GM19438 (cell line): ENCODE measurements at regions not wholly inside any gene's neighbourhood (a gene's known extent, or its start where the extent isn't known, plus 50 kb on each side); places are given as distances from the start of the nearest gene placed in this dataset.
"Not testable (repeated sequence)": the region's sequence is repeated elsewhere in the genome, so short reads cannot be mapped to it uniquely, and the experiment has no call there.

ENCODE experiments used
- ATAC-seq: cut with Tn5 transposase; IDR thresholded peaks from one replicate; pipeline ENCODE4 v1.9.1; 2021; ENCODE audit warnings: low read depth; ENCODE audit not compliant: unreplicated experiment

- no peak for ATAC-seq
These were observed 189.5 kb upstream of the UFM1 start for GRCh38 chr13:38160131-38160530.

GRCh38 chr13:38159710-38160109 is 189.9 kb upstream of the UFM1 start:
- ATAC-seq, result no peak

GRCh38 chr13:38147050-38147449 is 202.6 kb upstream of the UFM1 start:
- no peak for ATAC-seq

GRCh38 chr13:38141792-38142191 is 207.9 kb upstream of the UFM1 start:
- no peak for ATAC-seq

GRCh38 chr13:38135592-38135991 is 214.1 kb upstream of the UFM1 start:
- no peak for ATAC-seq

GRCh38 chr13:38121267-38121666 is 228.4 kb upstream of the UFM1 start:
- ATAC-seq, result no peak

- ATAC-seq, result no peak
These were observed 234.3 kb upstream of the TRPC4 start for GRCh38 chr13:38103851-38104250.

- no peak for ATAC-seq
These were observed 230.2 kb upstream of the TRPC4 start for GRCh38 chr13:38099751-38100150.

GRCh38 chr13:38093425-38093824 is 223.9 kb upstream of the TRPC4 start:
- ATAC-seq, result no peak

GRCh38 chr13:38090913-38091312 is 221.3 kb upstream of the TRPC4 start:
- no peak for ATAC-seq

GRCh38 chr13:38086721-38087120 is 217.1 kb upstream of the TRPC4 start:
- ATAC-seq, result no peak

GRCh38 chr13:38086013-38086412 is 216.4 kb upstream of the TRPC4 start:
- no peak for ATAC-seq

GRCh38 chr13:38073931-38074330 is 204.4 kb upstream of the TRPC4 start:
- ATAC-seq, result no peak

GRCh38 chr13:38072696-38073095 is 203.1 kb upstream of the TRPC4 start:
- ATAC-seq, result no peak

- ATAC-seq, result not testable (repeated sequence)
These were observed 201.8 kb upstream of the TRPC4 start for GRCh38 chr13:38071340-38071739.

- no peak for ATAC-seq
These were observed 184.3 kb upstream of the TRPC4 start for GRCh38 chr13:38053896-38054295.

- ATAC-seq, result no peak
These were observed 176.4 kb upstream of the TRPC4 start for GRCh38 chr13:38046049-38046376.

GRCh38 chr13:38045278-38046048 is 175.9 kb upstream of the TRPC4 start:
- peak; percentile 82 for ATAC-seq

- ATAC-seq, result no peak
These were observed 174.5 kb upstream of the TRPC4 start for GRCh38 chr13:38044067-38044466.

- no peak for ATAC-seq
These were observed 173.2 kb upstream of the TRPC4 start for GRCh38 chr13:38042771-38043170.

- no peak for ATAC-seq
These were observed 154.9 kb upstream of the TRPC4 start for GRCh38 chr13:38024431-38024830.

- no peak for ATAC-seq
These were observed 147.7 kb upstream of the TRPC4 start for GRCh38 chr13:38017320-38017719.

GRCh38 chr13:38013676-38014075 is 144.1 kb upstream of the TRPC4 start:
- no peak for ATAC-seq
